OCI-LY3 (cell line): ENCODE measurements at regions not wholly inside any gene's neighbourhood (a gene's known extent, or its start where the extent isn't known, plus 50 kb on each side); places are given as distances from the start of the nearest gene placed in this dataset.
"Not testable (repeated sequence)": the region's sequence is repeated elsewhere in the genome, so short reads cannot be mapped to it uniquely, and the experiment has no call there.

Experiments used
- H2AFZ ChIP-seq: fragments of 200-600, 300-600 bp; shearing (Covaris generic); 2 replicates; pipeline ENCODE4 v1.6.0; 2014; ENCODE audit warnings: antibody characterized with exemption, low read depth, low read length
- H3K27ac ChIP-seq: fragments of 200-600, 300-600 bp; sonication (generic); 2 replicates; pipeline ENCODE4 v1.5.1; 2014; ENCODE audit warnings: mild to moderate bottlenecking, low read length, moderate library complexity, mixed read lengths
- H3K27me3 ChIP-seq: fragments of 200-600, 300-600 bp; sonication (generic); 2 replicates; pipeline ENCODE4 v1.6.1; 2014; ENCODE audit warnings: low read depth, low read length, mixed read lengths
- H3K36me3 ChIP-seq: fragments of 200-600, 300-600 bp; sonication (generic); replicated peaks from 2 replicates; pipeline ENCODE3; 2014; ENCODE audit warnings: low read depth, low read length, mixed read lengths
- H3K4me1 ChIP-seq: fragments of 300-600, 200-600 bp; sonication (generic); 2 replicates; pipeline ENCODE4 v1.6.1; 2014; ENCODE audit warnings: low read length, mixed read lengths
- H3K4me2 ChIP-seq: fragments of 200-600, 300-600 bp; sonication (generic); 2 replicates; pipeline ENCODE4 v1.6.1; 2014; ENCODE audit warnings: low read length, mixed read lengths
- H3K4me3 ChIP-seq: fragments of 300-600, 200-600 bp; sonication (generic); 2 replicates; pipeline ENCODE4 v1.5.1; 2014; ENCODE audit warnings: antibody characterized with exemption, mild to moderate bottlenecking, low read length, moderate library complexity
- H3K79me2 ChIP-seq: fragments of 300-600, 200-600 bp; shearing (Covaris generic); 2 replicates; pipeline ENCODE4 v1.6.1; 2014; ENCODE audit warnings: mild to moderate bottlenecking, low read length, mixed read lengths
- H3K9ac ChIP-seq: fragments of 300-600, 200-600 bp; shearing (Covaris generic); 2 replicates; pipeline ENCODE4 v1.6.0; 2014; ENCODE audit warnings: mild to moderate bottlenecking, low read length, moderate library complexity
- H3K9me3 ChIP-seq: fragments of 200-600, 300-600 bp; shearing (Covaris generic); 2 replicates; pipeline ENCODE4 v1.6.1; 2014; ENCODE audit warnings: low read length, mixed read lengths; ENCODE audit not compliant: insufficient read depth
- H4K20me1 ChIP-seq: fragments of 200-600, 300-600 bp; sonication (generic); 2 replicates; pipeline ENCODE4 v1.6.1; 2016; ENCODE audit warnings: low read length, mixed read lengths; ENCODE audit not compliant: insufficient read depth
- CTCF ChIP-seq: fragments of 200-600, 300-600 bp; sonication (generic); IDR thresholded peaks from 2 replicates; pipeline ENCODE4 v1.5.1; 2014; ENCODE audit warnings: antibody characterized with exemption, low read length, low read depth
- EZH2phosphoT487 ChIP-seq: fragments of 200-600 bp; shearing (Covaris generic); IDR thresholded peaks from 2 replicates; pipeline ENCODE4 v1.6.1; 2018; ENCODE audit warnings: antibody characterized with exemption, mixed run types, low read depth

DNA sequence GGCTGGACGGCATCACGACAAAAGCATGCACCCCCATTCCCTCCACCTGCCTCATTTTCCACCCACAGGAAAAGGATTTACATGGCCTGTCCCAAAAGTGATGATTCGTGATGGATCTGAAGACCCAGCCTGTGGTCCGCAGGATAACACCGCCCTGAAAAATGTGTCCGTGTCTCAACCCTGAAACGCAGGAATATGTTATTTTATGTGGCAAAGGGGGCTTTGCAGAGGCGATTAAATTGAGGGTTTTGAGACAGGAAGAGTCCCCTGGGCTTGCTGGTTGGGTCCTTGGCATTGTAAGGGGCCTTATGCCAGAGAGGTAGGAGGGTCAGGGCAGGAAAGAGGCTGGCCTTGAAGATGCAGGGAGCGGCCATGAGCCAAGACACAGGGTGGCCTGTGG, 80.2 kb upstream of the PPP2R2D start:
- H3K79me2 ChIP-seq: no peaks in the 10 kb centered on the region
- H3K4me1 ChIP-seq: no peaks in the 10 kb centered on the region
- H4K20me1 ChIP-seq: no peaks in the 10 kb centered on the region
- no peak for TF ChIP-seq CTCF
- TF ChIP-seq EZH2phosphoT487: no peak
- H2AFZ ChIP-seq: no peak overlapping the region
- no peak overlapping the region for H3K4me2 ChIP-seq
- H3K9me3 ChIP-seq: no peaks in the 10 kb centered on the region
- H3K4me3 ChIP-seq: no peak overlapping the region
- H3K9ac ChIP-seq: no peak overlapping the region
- no peaks in the 10 kb centered on the region for H3K36me3 ChIP-seq
- H3K27ac ChIP-seq: no peak overlapping the region
- H3K27me3 ChIP-seq: no peaks in the 10 kb centered on the region

- Histone ChIP-seq H3K27me3 (no peaks in the 10 kb centered on the region), H3K9me3 (no peaks in the 10 kb centered on the region), H2AFZ (no peak overlapping the region), H3K4me1 (no peaks in the 10 kb centered on the region), H3K4me3 (no peak overlapping the region), H3K79me2 (no peaks in the 10 kb centered on the region), H3K36me3 (no peaks in the 10 kb centered on the region), H3K4me2 (no peak overlapping the region), H4K20me1 (no peaks in the 10 kb centered on the region), H3K9ac (no peak overlapping the region), H3K27ac (no peak overlapping the region)
- TF ChIP-seq EZH2phosphoT487: no peak
- no peak for TF ChIP-seq CTCF
These were observed 79.3 kb upstream of the PPP2R2D start for GRCh38 chr10:131821378-131822012.

- Histone ChIP-seq H3K79me2 (no peaks in the 10 kb centered on the region), H3K4me1 (no peaks in the 10 kb centered on the region), H3K4me3 (no peak overlapping the region), H2AFZ (no peak overlapping the region), H3K36me3 (no peaks in the 10 kb centered on the region), H4K20me1 (no peaks in the 10 kb centered on the region), H3K4me2 (no peak overlapping the region), H3K27me3 (no peaks in the 10 kb centered on the region), H3K9ac (no peak overlapping the region), H3K9me3 (no peaks in the 10 kb centered on the region), H3K27ac (no peak overlapping the region)
- no peak for TF ChIP-seq EZH2phosphoT487
- no peak for TF ChIP-seq CTCF
These were observed 78.7 kb upstream of the PPP2R2D start for GRCh38 chr10:131822013-131822691.

DNA sequence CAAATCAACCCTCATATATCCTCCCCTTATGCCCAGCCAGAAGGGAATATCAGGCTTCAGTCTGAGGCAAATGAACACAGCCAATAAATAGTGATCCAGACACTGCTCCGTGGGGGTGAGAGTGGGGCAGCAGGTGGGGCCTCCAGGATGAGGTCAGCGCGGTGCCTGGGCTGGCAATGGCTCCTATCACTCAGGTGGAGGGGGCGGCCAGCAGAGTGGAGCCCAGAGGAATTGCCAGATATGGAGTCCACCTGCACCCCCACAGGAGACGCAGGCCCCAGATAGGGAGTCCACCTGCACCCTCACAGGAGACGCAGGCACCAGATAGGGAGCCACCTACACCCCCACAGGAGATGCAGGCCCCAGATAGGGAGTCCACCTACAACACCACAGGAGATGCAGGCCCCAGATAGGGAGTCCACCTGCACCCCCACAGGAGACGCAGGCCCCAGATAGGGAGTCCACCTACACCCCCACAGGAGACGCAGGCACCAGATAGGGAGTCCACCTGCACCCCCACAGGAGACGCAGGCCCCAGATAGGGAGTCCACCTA, 78.0 kb upstream of the PPP2R2D start:
- TF ChIP-seq EZH2phosphoT487 (no peak), CTCF (no peak)
- Histone ChIP-seq H3K27me3 (no peaks in the 10 kb centered on the region), H3K4me2 (no peak overlapping the region), H3K4me3 (no peak overlapping the region), H4K20me1 (no peaks in the 10 kb centered on the region), H3K9ac (no peak overlapping the region), H2AFZ (no peak overlapping the region), H3K27ac (no peak overlapping the region), H3K9me3 (no peaks in the 10 kb centered on the region), H3K4me1 (no peaks in the 10 kb centered on the region), H3K36me3 (no peaks in the 10 kb centered on the region), H3K79me2 (no peaks in the 10 kb centered on the region)

GRCh38 chr10:131823601-131824099, 77.2 kb upstream of the PPP2R2D start:
- H3K27ac ChIP-seq, H2AFZ ChIP-seq, H3K36me3 ChIP-seq, H3K4me2 ChIP-seq, H3K9ac ChIP-seq, H3K4me1 ChIP-seq, H4K20me1 ChIP-seq, H3K4me3 ChIP-seq, H3K9me3 ChIP-seq, H3K27me3 ChIP-seq, H3K79me2 ChIP-seq: not testable (repeated sequence)
